Prostate gland (tissue), 2 donors: ENCODE measurements at regions not wholly inside any gene's neighbourhood (a gene's known extent, or its start where the extent isn't known, plus 50 kb on each side); places are given as distances from the start of the nearest gene placed in this dataset.

ENCODE experiments used
- DNase-seq: peaks from one replicate; pipeline ENCODE4 v3.0.0-alpha.2; 2019; ENCODE audit warnings: low spot score
- H3K27ac ChIP-seq, 2 donors: fragments of 200-600 bp; sonication (generic); 2 replicates each; pipeline ENCODE4 v1.5.1; 2017 to 2019
- H3K27me3 ChIP-seq: fragments of 200-600 bp; sonication (generic); replicated peaks from 2 replicates; pipeline ENCODE4 v1.5.1; 2019; ENCODE audit not compliant: insufficient read depth
- H3K36me3 ChIP-seq, 2 donors: fragments of 200-600 bp; sonication (generic); 1 replicate in 1 of 2; 2 replicates in 1 of 2; pipeline versions ENCODE4 v1.5.1 to v1.8.1; 2017 to 2019
- H3K4me1 ChIP-seq: fragments of 200-600 bp; sonication (generic); replicated peaks from 2 replicates; pipeline ENCODE4 v1.5.1; 2019
- H3K4me3 ChIP-seq, 2 donors: fragments of 200-600 bp; sonication (generic); 2 replicates each; pipeline ENCODE4 v1.5.1; 2017 to 2019
- H3K9me3 ChIP-seq: fragments of 200-600 bp; sonication (generic); 2 replicates; pipeline ENCODE4 v1.5.1; 2017
- CTCF ChIP-seq, 4 experiments: fragments of 200-600 bp in 2 of 4; fragments of 450-650 bp in 2 of 4; sonication (generic) in 2 of 4; IDR thresholded peaks; 1 replicate in 3 of 4; 2 replicates in 1 of 4; pipeline ENCODE4 v1.5.1; 2016 to 2019; ENCODE audit warnings: antibody characterized with exemption in 4 of 4, mild to moderate bottlenecking in 2 of 4, moderate library complexity in 2 of 4
- POLR2A ChIP-seq: fragments of 450-650 bp; IDR thresholded peaks from one replicate; pipeline ENCODE4 v1.6.1; 2016; ENCODE audit warnings: antibody characterized with exemption, mild to moderate bottlenecking
- POLR2AphosphoS5 ChIP-seq: sonication (generic); formaldehyde crosslinking; IDR thresholded peaks from one replicate; pipeline ENCODE4 v1.6.1; 2017; ENCODE audit warnings: antibody characterized with exemption
- WGBS: methylation state at CpG from one replicate; pipeline ENCODE4 v1.1.5; 2018; 5-methylcytosine and 5-hydroxymethylcytosine counted together
- intact Hi-C: fragments of 100-400 bp; cut with DNase I; formaldehyde crosslinking; loops from one replicate; pipeline ENCODE4 v1.14.2; 2022

DNA sequence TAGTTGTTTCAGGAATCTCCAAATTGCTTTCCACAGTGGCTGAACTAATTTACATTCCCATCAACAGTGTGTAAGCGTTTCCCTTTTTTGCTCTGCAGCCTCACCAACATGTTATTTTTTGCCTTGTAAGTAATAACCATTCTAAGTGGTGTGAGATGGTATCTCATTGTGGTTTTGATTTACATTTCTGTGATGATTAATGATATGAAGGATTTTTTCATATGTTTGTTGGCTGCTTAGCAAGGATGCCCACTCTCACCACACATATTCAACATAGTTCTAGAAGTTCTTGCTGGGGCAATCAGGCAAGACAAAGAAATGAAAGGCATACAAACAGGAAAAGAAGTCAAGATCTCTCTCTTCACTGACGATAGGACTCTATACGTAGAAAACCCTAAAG, 472.4 kb downstream of the ZNF674 start:
- H3K4me3 ChIP-seq: no peak overlapping the region
- H3K36me3 ChIP-seq: no peaks in the 10 kb centered on the region
- 78% methylated on average over 3 of the region's 3 CpGs for WGBS
- no peak for TF ChIP-seq CTCF (IDR thresholded peaks at IDR 0.05)
- no peak for TF ChIP-seq POLR2A
- no peak for TF ChIP-seq POLR2AphosphoS5
- intact Hi-C loops: no loop called here
- no peaks in the 10 kb centered on the region for H3K27me3 ChIP-seq
- H3K9me3 ChIP-seq: no peaks in the 10 kb centered on the region
- H3K4me1 ChIP-seq: no peaks in the 10 kb centered on the region
- no peak overlapping the region for H3K27ac ChIP-seq
- no peak for DNase-seq

- Histone ChIP-seq H3K27ac (no peak overlapping the region), H3K9me3 (no peaks in the 10 kb centered on the region), H3K4me1 (no peaks in the 10 kb centered on the region), H3K36me3 (no peaks in the 10 kb centered on the region), H3K27me3 (no peaks in the 10 kb centered on the region), H3K4me3 (no peak overlapping the region)
- intact Hi-C loops: no loop called here
- TF ChIP-seq POLR2AphosphoS5 (no peak), POLR2A (no peak), CTCF (IDR thresholded peaks at IDR 0.05) (no peak)
- DNase-seq: no peak
- 100% methylated on average over 2 of the region's 2 CpGs for WGBS
Measured at GRCh38 chrX:46072372-46072771, 472.8 kb downstream of the ZNF674 start.

- no peak overlapping the region for H3K27ac ChIP-seq
- H3K9me3 ChIP-seq: no peaks in the 10 kb centered on the region
- H3K4me3 ChIP-seq: no peak overlapping the region
- H3K27me3 ChIP-seq: no peaks in the 10 kb centered on the region
- TF ChIP-seq POLR2AphosphoS5: no peak
- TF ChIP-seq POLR2A: no peak
- no peak for TF ChIP-seq CTCF (IDR thresholded peaks at IDR 0.05)
- intact Hi-C loops: no loop called here
- H3K4me1 ChIP-seq: no peaks in the 10 kb centered on the region
- no peaks in the 10 kb centered on the region for H3K36me3 ChIP-seq
- DNase-seq: no peak
Measured at GRCh38 chrX:46070421-46070820, 474.8 kb downstream of the ZNF674 start.

DNA sequence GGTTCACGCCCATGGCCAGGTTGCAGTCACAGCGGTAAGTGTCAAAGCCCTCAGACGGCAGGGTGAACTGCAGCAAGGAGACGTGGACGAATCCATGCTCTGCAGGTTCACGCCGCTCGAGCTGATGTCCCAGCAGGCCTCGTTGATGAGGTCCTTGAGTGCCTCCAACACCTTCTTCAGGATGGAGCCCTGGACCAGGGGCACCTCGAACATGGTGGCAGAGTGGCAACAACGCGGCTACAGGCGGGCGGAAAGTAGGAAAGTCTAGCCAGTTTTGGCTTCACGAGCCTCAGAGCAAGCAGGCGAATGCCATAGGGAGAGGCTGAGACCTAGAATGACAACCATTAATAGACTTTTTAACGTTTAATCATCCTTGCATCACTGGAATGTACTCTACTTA, 485.9 kb downstream of the ZNF674 start:
- 93% methylated on average over 17 of the region's 17 CpGs for WGBS
- Histone ChIP-seq H3K4me1 (no peaks in the 10 kb centered on the region), H3K36me3 (no peaks in the 10 kb centered on the region), H3K4me3 (no peak overlapping the region), H3K27ac (no peak overlapping the region), H3K9me3 (no peaks in the 10 kb centered on the region), H3K27me3 (no peaks in the 10 kb centered on the region)
- intact Hi-C loops: no loop called here
- no peak for TF ChIP-seq POLR2A
- TF ChIP-seq POLR2AphosphoS5: no peak
- TF ChIP-seq CTCF (IDR thresholded peaks at IDR 0.05): no peak
- no peak for DNase-seq

DNA sequence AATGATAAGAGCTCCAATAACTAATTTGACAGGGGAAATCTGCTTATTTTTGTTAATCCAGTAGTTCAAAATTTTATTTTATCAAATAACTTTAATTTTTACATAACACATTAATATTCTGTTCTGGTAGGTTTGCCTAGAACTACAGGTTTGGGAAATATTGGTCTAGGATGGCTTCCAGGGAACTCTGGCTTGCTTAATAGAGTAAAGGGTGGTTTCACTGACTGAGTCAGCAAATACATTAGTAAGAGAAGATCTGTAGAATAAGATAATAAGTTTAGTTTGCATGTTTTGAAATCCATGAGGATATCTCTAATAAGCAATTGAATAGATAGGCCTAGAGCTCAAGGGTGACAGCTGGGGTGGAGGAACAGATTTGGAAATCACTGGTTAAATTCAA, 500.7 kb downstream of the ZNF674 start:
- Histone ChIP-seq H3K9me3 (no peaks in the 10 kb centered on the region), H3K4me3 (no peak overlapping the region), H3K4me1 (no peaks in the 10 kb centered on the region), H3K36me3 (no peaks in the 10 kb centered on the region), H3K27me3 (no peaks in the 10 kb centered on the region), H3K27ac (no peak overlapping the region)
- intact Hi-C loops: no loop called here
- TF ChIP-seq POLR2A (no peak), POLR2AphosphoS5 (peak; percentile 9)
- DNase-seq: peak; percentile 12
